NT2/D1 (cell line): ENCODE measurements at regions not wholly inside any gene's neighbourhood (a gene's known extent, or its start where the extent isn't known, plus 50 kb on each side); places are given as distances from the start of the nearest gene placed in this dataset.

Experiments used
- DNase-seq: peaks from one replicate; pipeline ENCODE4 v3.0.0-alpha.2; 2011; ENCODE audit warnings: low read depth, low spot score
- H3K27me3 ChIP-seq: 2 replicates; pipeline ENCODE4 v1.6.0; 2011; ENCODE audit warnings: mild to moderate bottlenecking; ENCODE audit not compliant: insufficient read length, insufficient read depth
- H3K36me3 ChIP-seq: 2 replicates; pipeline ENCODE4 v1.6.1; 2011; ENCODE audit warnings: mild to moderate bottlenecking, low read length, mixed read lengths; ENCODE audit not compliant: insufficient read depth, insufficient read length
- H3K4me1 ChIP-seq: 2 replicates; pipeline ENCODE4 v1.5.1; 2011; ENCODE audit not compliant: insufficient read depth, insufficient read length
- H3K4me3 ChIP-seq: 2 replicates; pipeline ENCODE4 v1.5.1; 2011; ENCODE audit warnings: low read depth; ENCODE audit not compliant: insufficient read length
- H3K9ac ChIP-seq: 2 replicates; pipeline ENCODE4 v1.6.0; 2011; ENCODE audit warnings: low read depth; ENCODE audit not compliant: insufficient read length
- H3K9me3 ChIP-seq: 2 replicates; pipeline ENCODE4 v1.5.1; 2011; ENCODE audit warnings: mild to moderate bottlenecking, low read length; ENCODE audit not compliant: insufficient read depth
- SUZ12 ChIP-seq: IDR thresholded peaks from 2 replicates; pipeline ENCODE4 v1.6.1; 2011; ENCODE audit not compliant: insufficient read length, insufficient read depth; ENCODE audit errors: extremely low read depth
- YY1 ChIP-seq: IDR thresholded peaks from 2 replicates; pipeline ENCODE4 v1.6.1; 2011; ENCODE audit not compliant: insufficient read length, insufficient read depth
- ZNF274 ChIP-seq: IDR thresholded peaks from 2 replicates; pipeline ENCODE4 v1.6.1; 2011; ENCODE audit warnings: mild to moderate bottlenecking, low read depth, low read length

DNA sequence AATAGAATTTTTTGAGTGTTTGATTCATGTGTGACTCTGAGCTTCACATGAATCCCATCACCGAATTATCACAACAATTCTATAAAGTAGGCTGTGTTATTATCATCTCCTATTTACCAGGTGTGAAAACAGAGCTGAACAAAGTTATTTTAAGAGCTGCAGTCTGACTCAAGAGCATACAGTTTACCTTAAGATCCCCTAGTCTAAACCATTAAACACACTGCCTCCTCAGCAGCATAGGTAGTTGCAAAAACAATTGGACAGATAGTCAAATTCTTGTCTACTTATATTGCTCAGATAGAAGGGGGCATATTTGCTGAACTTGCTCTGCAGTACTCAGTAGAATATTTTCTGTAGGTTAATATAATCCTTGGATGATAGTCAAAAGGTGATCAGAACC is 219.8 kb upstream of the ATP2B1 start:
- H3K4me3 ChIP-seq, result no peak overlapping the region

DNA sequence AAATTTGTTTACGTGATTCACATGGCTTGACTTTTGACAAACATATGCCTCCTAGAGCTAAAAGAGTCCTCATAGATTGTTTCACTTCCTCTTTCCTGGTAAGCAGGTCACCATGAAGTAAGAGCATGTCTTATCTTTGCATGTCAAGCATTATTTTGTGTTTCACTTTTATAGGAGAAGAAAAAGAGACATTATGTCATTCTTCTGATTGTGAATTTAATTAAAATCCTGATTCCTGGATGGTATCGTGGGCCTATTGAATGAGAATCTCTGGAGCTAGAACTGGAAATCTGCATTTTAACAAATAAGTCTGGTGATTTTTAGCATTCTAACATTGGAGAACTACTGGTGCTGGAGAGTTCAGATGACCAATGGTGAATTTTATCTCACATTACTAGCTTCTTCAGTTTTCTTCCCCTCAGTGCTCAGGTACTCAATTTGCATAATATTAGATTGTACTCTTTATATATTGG is 218.6 kb upstream of the ATP2B1 start:
- Histone ChIP-seq H3K4me3 (no peak overlapping the region), H3K9ac (no peak overlapping the region)
- TF ChIP-seq YY1, result no peak
- TF ChIP-seq SUZ12, result no peak
- no peak for TF ChIP-seq ZNF274

More for the DNA sequence above, 219.8 kb upstream of the ATP2B1 start:
- no peak for DNase-seq
- TF ChIP-seq ZNF274 (no peak), YY1 (no peak), SUZ12 (no peak)
- Histone ChIP-seq H3K27me3 (no peaks in the 10 kb centered on the region), H3K36me3 (no peaks in the 10 kb centered on the region), H3K9me3 (no peaks in the 10 kb centered on the region), H3K9ac (no peak overlapping the region), H3K4me1 (no peaks in the 10 kb centered on the region)

DNA sequence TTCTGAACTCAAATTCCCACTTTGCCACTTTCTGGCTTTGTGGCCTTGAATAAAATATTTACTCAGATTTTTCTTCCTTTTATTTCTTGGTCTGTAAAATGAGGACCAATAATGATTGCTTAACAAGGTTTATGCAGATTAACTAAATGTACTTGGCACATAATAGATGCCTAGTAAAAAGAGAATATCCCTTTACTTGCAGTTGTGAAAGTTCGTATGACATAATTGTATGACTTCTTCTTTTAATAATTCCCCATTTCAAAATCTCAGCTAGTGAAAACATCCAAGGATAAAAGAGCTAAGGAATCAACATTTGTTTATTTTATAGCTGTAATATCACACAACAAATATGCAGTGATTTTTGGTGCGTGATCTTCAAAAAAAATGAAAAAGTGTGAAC is 215.6 kb upstream of the ATP2B1 start:
- TF ChIP-seq SUZ12 (no peak), YY1 (no peak), ZNF274 (no peak)
- no peak for DNase-seq
- H3K4me3 ChIP-seq, result no peak overlapping the region
- no peaks in the 10 kb centered on the region for H3K9me3 ChIP-seq
- H3K27me3 ChIP-seq, result no peaks in the 10 kb centered on the region
- no peaks in the 10 kb centered on the region for H3K4me1 ChIP-seq
- H3K9ac ChIP-seq, result no peak overlapping the region
- no peaks in the 10 kb centered on the region for H3K36me3 ChIP-seq

More for the DNA sequence above, 218.6 kb upstream of the ATP2B1 start:
- H3K9me3 ChIP-seq, result no peaks in the 10 kb centered on the region
- H3K27me3 ChIP-seq, result no peaks in the 10 kb centered on the region
- H3K4me1 ChIP-seq, result no peaks in the 10 kb centered on the region
- DNase-seq, result no peak
- H3K36me3 ChIP-seq, result no peaks in the 10 kb centered on the region

DNA sequence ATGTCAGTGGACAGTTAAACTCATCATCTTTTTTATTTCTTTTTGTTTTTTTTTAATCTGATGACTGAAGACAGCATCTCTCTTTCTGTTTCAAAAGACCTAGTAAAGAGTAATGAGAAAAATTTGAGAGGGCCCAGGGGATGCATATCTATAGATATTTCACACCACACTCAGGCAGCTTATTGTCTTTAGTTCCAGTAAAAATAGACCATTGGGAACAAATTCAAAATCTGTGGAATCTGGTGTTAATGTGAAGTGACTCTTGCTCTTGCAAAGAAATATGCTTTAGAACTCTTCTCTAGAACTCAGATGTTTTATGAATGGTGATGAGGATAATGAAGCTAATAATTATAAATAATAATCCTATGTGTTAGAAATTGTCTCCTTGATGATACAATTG is 214.5 kb upstream of the ATP2B1 start:
- Histone ChIP-seq H3K4me3 (no peak overlapping the region), H3K9ac (no peak overlapping the region), H3K27me3 (no peaks in the 10 kb centered on the region), H3K36me3 (no peaks in the 10 kb centered on the region), H3K9me3 (no peaks in the 10 kb centered on the region), H3K4me1 (no peaks in the 10 kb centered on the region)
- DNase-seq, result no peak
- TF ChIP-seq YY1, result no peak
- no peak for TF ChIP-seq SUZ12
- TF ChIP-seq ZNF274, result no peak

DNA sequence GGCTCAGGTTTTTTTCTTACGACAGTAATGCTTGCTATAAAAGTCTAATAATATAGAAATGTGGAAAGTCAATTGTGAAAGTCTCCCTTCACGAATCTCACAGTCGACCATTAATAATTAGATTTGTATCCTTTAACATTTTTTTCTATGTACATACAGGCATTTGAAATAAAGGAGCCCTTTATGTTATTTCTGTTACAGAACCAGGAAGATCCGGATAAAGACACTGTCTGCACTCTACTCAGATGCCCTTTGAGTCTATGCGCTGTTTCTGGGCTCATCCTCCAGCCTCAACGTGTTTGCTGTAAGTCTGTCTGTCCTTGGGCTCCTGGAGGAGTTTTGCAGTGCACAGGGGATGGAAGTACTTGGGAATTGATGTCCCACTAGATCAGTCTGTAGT is 212.2 kb upstream of the ATP2B1 start:
- TF ChIP-seq YY1, result no peak
- no peak for TF ChIP-seq ZNF274
- no peak for TF ChIP-seq SUZ12

DNA sequence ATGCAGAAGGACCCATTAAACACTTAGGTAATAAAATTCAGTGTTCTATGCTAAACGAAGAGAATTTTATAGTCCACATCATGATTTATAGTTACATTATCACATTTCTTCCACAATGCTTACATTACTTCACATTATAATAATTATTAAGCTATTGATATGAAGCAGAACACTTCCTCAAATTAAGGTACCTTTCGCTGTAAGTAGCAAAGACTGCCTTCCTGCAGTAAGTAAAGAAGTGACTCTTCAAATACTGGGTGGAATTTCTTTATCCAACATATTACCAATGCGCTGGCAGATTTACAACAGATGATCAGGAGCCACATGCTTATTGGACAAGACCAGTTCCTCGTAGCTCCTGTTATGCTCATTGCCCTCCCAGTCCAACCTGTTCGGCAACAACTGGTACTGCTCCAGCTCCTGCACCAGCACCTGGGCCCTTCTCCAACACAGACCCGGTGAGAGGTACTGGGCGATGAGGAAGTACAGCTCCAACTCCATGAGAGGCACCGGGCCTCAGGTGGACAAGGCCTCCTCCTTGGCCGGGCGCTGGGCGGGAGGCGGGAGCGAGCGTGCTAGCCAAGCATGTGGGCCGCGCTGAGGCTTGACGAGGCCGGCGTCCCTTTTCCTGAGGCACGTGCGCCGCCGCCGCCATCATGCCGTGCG is 210.7 kb upstream of the ATP2B1 start:
- no peaks in the 10 kb centered on the region for H3K4me1 ChIP-seq
- DNase-seq, result no peak
- no peaks in the 10 kb centered on the region for H3K36me3 ChIP-seq
- H3K9me3 ChIP-seq, result no peaks in the 10 kb centered on the region
- no peaks in the 10 kb centered on the region for H3K27me3 ChIP-seq
- no peak overlapping the region for H3K9ac ChIP-seq
- H3K4me3 ChIP-seq, result no peak overlapping the region
- no peak for TF ChIP-seq YY1
- TF ChIP-seq ZNF274, result no peak
- TF ChIP-seq SUZ12, result no peak

More for the DNA sequence above, 212.2 kb upstream of the ATP2B1 start:
- Histone ChIP-seq H3K4me1 (no peaks in the 10 kb centered on the region), H3K27me3 (no peaks in the 10 kb centered on the region), H3K4me3 (no peak overlapping the region), H3K9ac (no peak overlapping the region), H3K9me3 (no peaks in the 10 kb centered on the region), H3K36me3 (no peaks in the 10 kb centered on the region)
- DNase-seq, result no peak

DNA sequence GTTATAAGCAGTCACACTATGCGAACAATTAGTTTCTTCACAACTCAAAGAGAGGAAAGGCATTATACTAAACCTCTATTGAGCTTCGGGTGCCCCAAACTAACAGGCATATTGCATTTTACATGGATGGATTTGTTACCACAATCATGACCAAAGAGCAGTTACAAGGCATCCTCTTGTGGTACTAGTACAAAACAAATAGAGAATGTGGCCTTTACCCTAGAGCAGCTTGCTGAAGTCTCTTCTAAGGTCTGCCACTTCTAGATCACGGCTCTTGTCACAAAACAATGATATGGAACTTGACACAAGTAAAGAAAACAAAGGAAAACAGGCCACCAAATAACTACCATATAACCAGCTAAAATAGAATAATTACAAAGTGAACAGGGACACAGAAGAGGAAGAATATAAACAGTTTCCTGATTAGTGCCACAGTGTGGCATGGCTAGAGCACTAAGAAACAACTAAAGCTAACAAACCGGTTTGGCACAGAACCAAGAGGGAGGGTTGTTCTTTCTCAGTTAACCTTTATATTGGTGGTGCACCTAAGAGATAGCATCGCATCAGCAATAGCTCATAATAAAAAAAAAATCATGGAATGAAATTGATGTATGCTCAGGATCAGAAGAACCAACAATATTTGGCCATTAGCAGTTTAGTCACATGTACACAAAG is 209.7 kb upstream of the ATP2B1 start:
- no peak for TF ChIP-seq ZNF274
- TF ChIP-seq SUZ12, result no peak
- TF ChIP-seq YY1, result no peak
- Histone ChIP-seq H3K9ac (no peak overlapping the region), H3K4me1 (no peaks in the 10 kb centered on the region), H3K9me3 (no peaks in the 10 kb centered on the region), H3K4me3 (no peak overlapping the region), H3K36me3 (no peaks in the 10 kb centered on the region), H3K27me3 (no peaks in the 10 kb centered on the region)
- DNase-seq, result no peak
